HG02763 (cell line): ENCODE measurements at regions not wholly inside any gene's neighbourhood (a gene's known extent, or its start where the extent isn't known, plus 50 kb on each side); places are given as distances from the start of the nearest gene placed in this dataset.
"Not testable (repeated sequence)": the region's sequence is repeated elsewhere in the genome, so short reads cannot be mapped to it uniquely, and the experiment has no call there.

Experiments
- ATAC-seq: cut with Tn5 transposase; IDR thresholded peaks from one replicate; pipeline ENCODE4 v1.9.1; 2021; ENCODE audit warnings: mild to moderate bottlenecking, moderate library complexity; ENCODE audit not compliant: unreplicated experiment

- not testable (repeated sequence) for ATAC-seq
These were observed 82.3 kb upstream of the PRDX6 start for GRCh38 chr1:173394813-173395212.

- no peak for ATAC-seq
These were observed 81.4 kb upstream of the PRDX6 start for GRCh38 chr1:173395762-173396161.

DNA sequence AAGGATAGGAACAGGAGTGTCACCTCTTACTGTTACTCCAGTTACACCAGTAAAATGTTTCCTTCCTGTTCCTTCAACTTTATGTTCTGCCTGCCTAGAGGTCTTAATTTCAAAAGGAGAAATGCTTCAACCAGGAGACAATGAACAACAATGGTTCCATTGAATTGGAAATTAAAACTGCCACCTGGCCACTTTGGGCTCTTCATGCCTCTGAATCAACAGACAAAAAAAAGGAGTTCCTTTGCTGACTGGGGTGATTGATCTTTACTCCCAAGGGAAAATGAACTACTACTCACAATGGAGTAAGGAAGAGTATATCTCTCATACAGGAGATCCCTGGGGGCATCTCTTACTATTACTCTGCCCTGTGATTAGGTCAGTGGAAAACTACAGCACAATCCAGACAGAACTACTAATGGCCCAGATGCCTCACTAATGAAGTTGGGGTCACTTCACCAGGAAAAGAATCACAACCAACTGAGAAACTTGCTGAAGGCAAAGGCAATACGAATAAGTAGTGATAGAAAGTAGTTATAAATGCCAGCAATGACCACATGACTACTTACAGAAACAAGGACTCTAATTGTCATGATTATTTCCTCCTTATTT lies 76.6 kb upstream of the PRDX6 start:
- ATAC-seq, result no peak

DNA sequence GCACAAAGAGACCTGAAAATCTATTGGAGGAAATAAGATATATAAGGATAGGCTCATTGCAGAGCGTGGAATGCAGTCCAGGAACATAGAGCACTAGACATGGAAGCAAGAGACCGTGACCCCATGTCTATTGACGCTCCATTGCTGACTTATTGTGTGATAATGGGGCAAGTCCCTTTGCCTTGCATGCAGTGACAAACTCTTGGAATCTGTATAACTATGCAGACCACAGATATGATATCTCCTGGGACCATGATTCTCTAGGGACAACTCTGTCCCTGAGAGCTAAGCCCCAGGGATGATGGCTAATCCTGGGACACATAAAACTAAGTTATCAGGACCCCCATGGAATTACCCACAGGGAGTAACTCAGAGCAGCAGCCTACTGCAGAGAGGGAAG lies 73.1 kb upstream of the PRDX6 start:
- no peak for ATAC-seq

DNA sequence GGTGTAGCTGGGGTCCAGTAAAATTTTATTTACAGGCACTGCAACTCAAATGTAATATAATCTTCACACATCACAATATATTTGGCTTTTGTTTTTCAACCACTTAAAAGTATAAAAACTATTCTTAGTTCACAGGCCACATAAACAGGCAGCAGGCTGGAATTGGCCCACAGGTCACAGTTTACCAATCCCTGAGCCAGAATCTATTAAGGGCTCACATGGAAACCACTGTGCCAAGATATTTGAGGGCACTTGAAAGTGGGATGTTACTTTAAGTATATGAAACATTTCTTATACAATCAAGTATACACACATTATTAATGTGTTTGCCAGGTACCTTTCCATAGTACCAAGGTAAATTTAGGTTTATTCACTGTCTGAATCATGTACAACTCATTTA lies 71.9 kb upstream of the PRDX6 start:
- no peak for ATAC-seq

DNA sequence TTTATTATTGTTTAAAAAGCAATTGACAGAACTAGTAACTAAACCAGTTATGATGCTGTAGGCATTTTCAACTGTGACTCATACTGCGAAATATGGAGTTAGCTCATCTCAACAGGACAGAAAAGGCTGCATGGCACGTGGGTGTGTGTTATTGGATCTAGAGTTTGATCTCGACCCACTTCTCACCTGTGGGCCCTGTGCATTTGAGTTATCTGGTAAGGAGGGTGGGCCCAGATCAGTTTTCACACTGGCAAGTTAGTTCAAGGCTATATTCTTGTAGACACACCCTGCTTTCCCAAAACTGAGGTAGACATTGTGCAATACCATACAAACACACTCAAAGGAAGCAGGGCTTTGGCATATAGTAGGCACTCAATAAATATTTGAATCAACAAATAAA lies 71.3 kb upstream of the PRDX6 start:
- ATAC-seq, result no peak

DNA sequence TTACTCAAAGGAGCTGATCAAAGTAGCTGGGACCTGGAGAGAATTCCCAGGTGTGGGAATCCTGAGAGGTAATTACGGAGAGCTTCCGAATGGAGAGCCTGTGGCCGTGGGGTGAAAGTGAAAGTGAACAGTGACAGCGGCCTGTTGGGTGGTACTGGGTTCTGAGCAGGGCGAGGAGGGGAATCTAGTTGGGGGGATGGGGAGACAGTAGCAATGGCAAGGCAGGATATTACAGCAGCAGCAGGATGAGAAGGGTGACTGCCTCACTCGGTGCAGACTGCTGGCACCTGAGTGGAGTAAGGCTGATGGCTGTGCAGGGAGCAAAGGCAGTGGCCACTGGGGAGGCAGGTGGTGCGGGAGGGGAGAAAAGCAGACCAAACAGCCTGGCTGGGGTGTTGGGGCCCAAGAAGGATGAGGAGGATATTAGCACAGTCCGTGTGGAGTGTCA lies 70.3 kb upstream of the PRDX6 start:
- ATAC-seq, result no peak

GRCh38 chr1:173407846-173408245 lies 69.3 kb upstream of the PRDX6 start:
- no peak for ATAC-seq

DNA sequence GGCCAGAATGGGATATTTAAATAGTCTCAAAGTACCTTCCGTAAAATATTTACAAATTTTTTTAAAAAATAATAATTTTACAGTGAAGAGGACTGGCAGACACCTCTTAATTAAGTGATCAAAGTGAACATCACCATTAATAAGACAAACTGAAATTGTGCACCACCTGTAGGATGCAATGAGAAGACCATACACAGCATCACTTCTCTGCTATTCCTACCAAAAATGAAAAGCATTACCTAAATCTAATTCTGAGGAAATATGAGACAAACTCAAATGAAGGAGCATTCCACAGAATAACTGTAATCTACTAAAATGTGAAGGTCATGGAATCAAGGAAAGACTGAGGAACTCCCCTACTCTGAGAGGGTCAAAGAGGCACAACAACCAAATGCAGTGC lies 68.2 kb upstream of the PRDX6 start:
- no peak for ATAC-seq

- no peak for ATAC-seq
These were observed 67.5 kb upstream of the PRDX6 start for GRCh38 chr1:173409613-173410012.

GRCh38 chr1:173410133-173410793 lies 66.9 kb upstream of the PRDX6 start:
- peak; percentile 0 for ATAC-seq

DNA sequence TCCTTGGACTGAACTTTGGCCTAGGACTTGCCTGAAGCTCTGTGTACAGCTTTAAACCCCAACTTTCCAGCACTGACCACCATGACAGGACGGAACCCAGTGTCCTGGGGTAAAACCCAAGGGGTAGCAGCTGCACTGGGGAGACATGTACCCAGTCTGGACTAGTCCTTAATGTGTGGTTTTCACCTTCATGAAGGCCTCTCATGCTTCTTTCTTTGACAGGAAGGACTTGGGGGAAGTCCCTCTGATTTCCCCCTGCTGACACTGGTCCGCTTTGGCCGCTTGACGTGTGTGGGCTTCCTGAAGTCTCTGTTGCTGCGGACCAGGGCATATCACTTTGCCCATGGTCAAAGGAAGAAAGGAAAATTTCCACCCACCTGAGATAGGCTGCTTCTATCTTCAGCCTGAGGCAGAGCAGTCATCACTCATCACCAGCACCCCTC lies 66.3 kb upstream of the PRDX6 start:
- ATAC-seq, result peak; percentile 63

DNA sequence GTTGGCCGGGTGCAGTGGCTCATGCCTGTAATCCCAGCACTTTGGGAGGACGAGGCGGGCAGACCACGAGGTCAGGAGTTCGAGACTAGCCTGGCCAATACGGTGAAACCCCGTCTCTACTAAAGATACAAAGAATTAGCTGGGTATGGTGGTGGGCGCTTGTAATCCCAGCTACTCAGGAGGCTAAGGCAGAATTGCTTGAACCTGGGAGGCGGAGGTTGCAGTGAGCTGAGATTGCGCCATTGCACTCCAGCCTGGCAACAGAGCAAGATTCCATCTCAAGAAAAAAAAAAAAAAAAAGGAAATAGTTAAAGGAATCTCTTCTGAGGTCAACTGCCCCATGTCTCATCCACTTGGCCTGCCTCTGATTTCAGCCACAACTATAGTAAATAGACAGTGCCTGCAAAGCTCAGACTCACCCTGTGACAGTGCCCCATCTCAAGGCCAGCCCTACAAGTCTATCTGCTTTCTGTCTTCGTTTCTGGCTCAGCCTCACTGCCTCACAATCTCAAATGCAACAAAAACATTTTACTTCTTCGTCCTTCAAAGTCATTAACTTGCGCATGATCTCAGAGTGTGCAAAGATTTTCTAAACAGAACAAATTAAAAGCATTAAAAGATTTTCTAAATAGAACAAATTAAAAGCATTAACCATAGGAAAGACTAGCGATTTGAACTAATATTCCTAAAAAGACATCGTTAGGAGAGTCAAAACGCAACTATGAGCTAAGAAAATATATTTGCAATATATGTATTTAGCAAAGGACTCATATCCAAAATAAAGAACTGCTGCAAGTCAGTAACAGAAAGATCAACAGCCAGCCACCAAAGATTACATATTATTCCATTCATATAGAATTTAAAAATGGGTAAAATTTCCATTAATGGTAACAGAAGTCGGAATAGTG lies 65.0 kb upstream of the PRDX6 start:
- ATAC-seq, result no peak

- no peak for ATAC-seq
These were observed 63.8 kb upstream of the PRDX6 start for GRCh38 chr1:173413271-173413707.

- peak; percentile 35 for ATAC-seq
These were observed 63.0 kb upstream of the PRDX6 start for GRCh38 chr1:173414136-173414535.

DNA sequence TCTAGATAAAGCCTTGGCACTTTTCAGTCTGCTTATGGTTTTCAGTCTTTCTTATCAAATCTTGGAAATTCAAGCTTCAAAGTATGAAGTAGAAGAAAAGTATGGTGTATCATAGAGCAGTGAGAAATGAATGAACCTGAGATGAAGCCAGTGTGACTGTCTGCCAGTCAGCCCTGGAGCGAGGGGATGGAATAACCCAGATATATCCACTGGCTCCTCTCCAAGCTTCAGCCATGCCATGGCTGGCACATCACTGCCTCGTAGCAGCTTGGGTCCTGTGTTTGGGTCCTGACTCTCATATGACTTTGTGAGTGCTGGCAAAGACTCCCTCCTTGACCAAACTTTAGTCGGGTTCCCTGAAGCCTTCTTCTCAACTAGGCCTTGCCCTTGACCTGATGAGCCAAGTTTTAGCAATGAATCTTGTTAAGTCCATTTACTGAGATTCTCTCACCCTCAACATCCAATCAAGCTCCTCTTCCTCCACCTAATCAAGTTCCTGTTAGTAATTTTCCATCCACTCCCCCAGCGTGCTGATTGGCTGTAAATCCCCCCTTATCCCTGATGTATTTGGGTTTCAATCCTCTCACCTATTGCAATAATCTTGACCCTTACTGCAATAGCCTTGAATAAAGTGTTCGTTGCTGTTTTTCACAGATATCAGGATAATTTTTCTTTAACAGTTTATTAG lies 62.5 kb upstream of the PRDX6 start:
- no peak for ATAC-seq

DNA sequence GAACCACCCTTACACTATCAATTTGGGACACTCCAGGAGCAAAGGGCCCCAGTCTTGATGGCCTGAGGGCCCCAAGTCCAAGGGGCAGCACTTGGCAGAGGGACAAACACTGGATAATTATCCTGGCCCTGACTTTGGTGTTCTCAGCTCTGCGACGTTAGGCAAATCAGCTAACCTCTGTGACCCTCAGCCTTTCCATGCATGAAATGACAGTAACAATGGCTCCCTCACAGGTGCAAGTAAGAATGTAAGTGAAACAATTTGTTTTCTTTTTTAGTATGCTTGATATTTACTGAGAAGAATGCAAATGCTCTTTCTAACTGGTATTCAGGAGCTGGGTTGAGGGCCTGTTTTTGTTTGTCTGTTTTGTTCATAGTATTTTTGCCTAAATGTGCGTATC lies 61.6 kb upstream of the PRDX6 start:
- ATAC-seq, result peak; percentile 31

GRCh38 chr1:173415905-173416450 lies 61.2 kb upstream of the PRDX6 start:
- ATAC-seq, result no peak

DNA sequence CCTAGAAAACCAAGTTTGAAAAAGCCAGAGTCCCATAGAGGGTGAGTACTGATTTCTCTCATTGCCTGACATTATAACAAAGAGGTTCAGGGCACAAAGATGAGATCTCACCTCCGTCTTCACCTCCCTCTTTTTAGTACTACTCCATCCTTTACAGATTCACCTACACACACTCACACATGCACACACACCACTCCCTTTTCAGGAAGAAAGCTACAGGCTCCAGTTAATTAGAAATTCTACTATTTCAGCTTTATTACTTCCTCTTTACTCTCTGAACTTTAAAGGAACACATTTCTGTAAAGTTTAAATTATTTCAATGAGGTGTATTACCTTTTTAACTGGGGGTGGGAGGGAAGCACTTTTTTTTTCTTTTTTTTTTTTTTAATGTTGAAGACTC lies 59.6 kb upstream of the PRDX6 start:
- no peak for ATAC-seq

- peak; percentile 36 for ATAC-seq
These were observed 58.8 kb upstream of the PRDX6 start for GRCh38 chr1:173418107-173418985.
